T47D (cell line): ENCODE measurements at regions not wholly inside any gene's neighbourhood (a gene's known extent, or its start where the extent isn't known, plus 50 kb on each side); places are given as distances from the start of the nearest gene placed in this dataset.

Experiments used
- DNase-seq, 2 experiments: peaks; one replicate each; pipeline versions ENCODE4 v3.0.0 to v3.0.0-alpha.2; 2011 to 2012; ENCODE audit warnings: low read depth in 1 of 2, low spot score in 1 of 2
- JUND ChIP-seq: IDR thresholded peaks from 2 replicates; pipeline ENCODE4 v1.6.1; 2012; ENCODE audit warnings: low read depth
- in situ Hi-C: cut with HindIII; loops from 2 replicates; pipeline ENCODE4 v1.10.0; 2016; ENCODE audit warnings: low sequenced_read_pairs, low pct_unique_long_range_greater_than_20kb

DNA sequence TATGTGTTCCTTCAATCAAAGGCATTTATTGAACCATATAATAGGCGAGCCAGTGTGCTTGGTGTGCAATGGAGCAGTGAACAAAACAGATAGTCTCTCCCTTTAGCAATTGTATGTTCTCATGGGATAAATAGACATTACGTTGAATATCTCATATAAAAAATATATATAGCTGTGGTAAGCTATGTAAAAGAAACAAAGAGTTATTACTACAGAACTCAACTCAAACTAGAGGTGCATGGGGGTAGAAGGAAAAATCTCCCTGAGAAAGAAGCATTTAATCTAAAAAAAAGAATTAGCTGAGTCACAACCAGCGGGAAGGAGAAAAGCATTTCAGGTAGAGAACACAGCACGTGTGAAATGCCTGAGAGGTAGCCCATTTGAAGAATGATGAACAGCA lies 919.3 kb downstream of the CDH11 start:
- DNase-seq, result no peak
- in situ Hi-C loops, result no loop called here
- no peak for TF ChIP-seq JUND

DNA sequence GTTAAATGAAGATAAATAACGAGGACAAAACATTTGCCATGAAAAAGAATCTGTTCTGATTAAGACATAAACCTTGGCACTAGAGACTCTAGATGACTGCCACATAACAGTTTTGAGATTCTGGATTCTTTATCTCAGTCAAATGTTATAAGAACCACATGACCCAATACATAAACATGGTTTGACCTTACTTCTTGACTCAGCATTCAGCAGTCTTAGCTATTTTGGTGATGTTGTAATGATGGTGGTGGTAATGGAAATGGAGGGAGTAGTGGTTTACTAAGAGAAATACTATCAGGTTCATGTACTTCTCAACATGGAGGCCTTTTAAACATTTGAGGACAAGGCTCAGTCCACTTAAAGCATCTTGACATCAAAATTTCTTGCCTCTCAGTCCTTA lies 925.4 kb downstream of the CDH11 start:
- DNase-seq, result no peak
- in situ Hi-C loops, result no loop called here
- TF ChIP-seq JUND, result no peak

DNA sequence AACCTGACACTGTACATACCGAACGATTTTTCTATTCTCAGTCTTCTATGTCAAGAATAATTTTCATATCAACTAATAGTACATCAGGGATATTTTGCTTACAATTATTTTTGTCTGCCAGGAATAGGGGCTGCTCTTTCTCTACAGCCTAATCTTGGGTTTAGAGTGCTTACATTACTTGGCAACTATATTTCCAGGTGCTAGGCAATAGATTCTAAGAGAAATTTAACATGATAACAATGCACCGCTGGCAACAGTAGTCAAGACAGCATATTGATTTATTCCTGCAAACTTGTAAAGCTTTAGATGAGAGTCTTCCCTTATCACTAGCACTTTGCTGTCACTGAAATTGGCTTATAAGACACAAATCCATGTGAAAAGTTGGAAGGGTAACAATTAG lies 935.9 kb downstream of the CDH11 start:
- no peak for DNase-seq
- TF ChIP-seq JUND, result no peak
- in situ Hi-C loops, result no loop called here

DNA sequence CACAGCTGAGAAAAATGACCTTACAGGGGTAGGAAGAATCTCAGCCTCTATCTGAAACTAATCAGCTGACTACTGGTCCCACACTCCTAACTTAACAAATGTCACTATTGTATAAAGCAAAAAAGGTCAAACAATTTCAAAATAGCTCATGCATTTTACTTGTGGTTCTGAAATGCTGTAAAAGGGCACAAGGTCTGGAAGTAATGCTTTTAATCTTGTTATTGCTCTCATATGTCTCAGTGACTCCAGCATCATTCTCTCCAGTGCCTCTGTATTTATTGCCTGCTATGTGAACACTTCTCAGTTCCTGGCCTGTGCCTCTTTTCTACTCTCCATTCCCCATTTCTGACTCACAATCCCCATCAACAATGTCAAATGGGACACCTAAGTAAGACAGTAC lies 937.7 kb downstream of the CDH11 start:
- DNase-seq, result no peak
- no peak for TF ChIP-seq JUND
- in situ Hi-C loops, result no loop called here

DNA sequence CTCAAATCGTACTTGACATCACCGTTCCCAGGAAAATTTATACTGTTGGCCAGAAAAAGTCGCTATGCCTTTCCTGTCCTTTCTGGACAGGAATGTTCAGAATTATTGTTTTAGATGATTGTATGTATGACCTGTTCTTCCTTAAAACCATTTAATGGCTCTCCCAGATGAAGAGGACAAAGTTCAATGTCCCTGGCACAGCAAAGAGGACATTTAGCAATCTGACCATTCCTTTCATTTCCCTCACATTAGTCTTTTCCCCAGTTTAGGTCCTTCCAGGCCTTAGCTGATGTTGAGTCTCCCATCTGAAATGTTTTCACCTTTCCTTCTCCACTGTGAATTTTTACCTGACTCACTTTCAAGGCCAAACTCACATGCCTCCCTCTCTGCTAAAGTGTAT lies 938.9 kb downstream of the CDH11 start:
- TF ChIP-seq JUND, result no peak
- DNase-seq, result no peak
- in situ Hi-C loops, result no loop called here

DNA sequence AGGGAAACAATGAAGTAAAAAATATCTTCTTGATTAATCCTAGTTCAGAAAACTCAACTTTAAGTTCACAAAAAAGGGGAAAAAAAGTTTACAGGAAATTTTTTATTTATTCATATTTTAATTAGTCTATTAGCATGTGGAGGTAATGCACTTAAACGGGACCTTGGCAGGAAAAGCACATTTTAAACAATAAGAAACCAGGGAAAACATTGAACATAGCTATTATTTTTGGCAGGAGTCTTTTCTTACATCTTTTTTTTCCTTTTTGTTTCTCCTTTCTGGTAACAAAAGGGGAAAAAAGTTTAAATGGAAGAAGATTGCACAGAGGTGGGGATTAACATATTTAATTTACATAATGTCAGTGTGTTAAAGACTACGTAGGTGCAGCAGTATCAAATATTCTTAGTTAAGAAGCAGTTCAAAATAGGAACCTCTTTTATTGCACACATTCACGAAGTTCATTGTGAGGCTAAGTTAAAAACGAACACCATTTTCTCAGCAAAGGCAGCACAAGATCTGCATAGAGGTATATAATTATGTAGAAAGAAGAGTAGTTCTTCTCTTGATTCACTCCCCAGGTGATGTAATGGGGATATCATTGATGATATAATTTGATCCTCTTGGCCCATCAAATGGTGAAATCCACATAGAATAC lies 940.5 kb downstream of the CDH11 start:
- no peak for TF ChIP-seq JUND
- in situ Hi-C loops, result no loop called here
- no peak for DNase-seq

DNA sequence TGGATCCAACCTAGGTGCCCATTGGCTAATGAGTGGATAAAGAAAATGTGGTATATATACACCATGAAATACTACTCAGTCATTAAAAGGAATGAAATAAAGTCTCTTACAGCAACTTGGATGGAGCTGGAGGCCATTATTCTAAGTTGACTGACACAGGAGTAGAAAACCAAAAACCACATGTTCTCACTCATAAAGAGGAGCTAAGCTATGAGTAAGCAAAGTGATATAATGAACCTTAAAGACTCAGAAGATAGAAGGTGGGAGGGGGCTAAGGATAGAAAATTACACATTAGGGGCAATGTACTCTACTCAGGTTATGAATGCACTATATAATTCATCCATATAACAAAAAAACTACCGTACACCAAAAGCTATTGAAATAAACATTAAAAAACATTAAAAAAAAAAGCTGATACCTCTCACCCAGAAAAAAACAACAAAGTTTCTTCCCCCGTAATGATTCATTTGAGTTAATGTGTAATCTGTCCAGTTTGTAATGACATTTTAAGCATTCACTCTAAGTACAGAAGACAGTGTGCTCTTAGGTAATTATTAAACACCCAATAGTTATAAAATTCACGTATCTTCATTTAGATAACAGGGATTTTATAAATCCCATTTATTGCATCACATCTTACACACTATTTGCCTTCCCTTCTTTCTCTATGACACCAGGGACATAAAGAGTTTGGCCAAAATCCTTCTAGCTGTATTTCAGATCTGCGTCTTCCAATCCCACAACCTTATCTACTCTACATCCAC lies 941.5 kb downstream of the CDH11 start:
- in situ Hi-C loops, result no loop called here
- no peak for DNase-seq
- TF ChIP-seq JUND, result no peak

DNA sequence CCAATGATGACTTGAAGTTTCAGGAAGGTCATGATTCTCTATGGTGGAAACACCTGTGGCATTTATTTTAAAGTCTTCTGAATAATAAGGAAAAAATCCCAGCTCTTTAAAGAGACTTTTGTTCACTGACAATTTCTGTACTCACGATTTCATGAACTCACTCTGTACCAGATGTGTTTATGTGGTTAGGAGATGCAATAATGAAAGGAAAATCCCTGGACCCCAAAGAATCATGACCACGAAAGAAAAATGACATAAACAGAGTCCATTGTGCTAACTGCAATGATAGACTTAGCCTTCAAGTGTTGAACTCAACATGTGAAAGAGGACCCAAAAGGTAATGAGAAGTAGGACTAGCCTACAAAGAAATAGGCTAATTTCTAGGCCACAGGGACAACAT lies 947.5 kb downstream of the CDH11 start:
- no peak for TF ChIP-seq JUND
- in situ Hi-C loops, result no loop called here
- no peak for DNase-seq

DNA sequence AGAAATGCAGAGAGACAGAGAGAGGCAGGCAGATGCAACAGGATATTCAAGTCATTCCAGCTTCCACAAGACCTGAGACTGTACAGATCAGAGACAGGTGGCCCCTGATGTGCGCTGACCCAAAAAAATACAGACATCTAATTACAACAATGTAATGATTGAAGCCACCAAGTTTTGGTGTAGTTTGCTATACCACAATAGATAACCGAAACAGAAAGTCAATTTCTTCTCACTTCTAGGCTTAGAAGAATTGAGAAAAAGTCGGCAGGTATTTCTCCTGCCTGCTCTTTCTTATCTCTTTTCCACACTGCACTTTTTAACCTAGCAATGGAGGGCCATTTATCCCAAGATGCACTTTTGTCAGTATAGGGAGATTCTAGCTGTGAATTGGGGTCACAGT lies 949.2 kb downstream of the CDH11 start:
- no peak for DNase-seq
- TF ChIP-seq JUND, result no peak
- in situ Hi-C loops, result no loop called here

DNA sequence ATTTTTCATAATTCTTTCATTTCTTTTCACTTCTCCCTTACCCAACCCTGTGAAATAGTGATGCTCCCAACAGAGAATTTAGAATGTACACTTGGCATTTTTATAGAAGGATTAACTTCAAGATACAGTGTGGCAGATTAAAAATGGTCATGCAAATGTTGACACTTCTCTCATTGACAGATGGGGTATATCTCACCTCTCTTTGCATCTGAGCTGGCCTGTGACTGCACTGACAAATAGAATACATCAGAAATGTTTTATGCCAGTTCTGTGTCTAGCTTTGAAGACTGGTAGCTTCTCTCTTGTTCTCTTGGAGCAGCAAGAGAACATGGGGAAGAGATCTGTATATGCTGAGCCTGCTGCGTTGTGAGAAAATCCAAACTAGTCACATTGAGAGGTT lies 949.6 kb downstream of the CDH11 start:
- in situ Hi-C loops, result no loop called here
- DNase-seq, result no peak
- TF ChIP-seq JUND, result no peak

DNA sequence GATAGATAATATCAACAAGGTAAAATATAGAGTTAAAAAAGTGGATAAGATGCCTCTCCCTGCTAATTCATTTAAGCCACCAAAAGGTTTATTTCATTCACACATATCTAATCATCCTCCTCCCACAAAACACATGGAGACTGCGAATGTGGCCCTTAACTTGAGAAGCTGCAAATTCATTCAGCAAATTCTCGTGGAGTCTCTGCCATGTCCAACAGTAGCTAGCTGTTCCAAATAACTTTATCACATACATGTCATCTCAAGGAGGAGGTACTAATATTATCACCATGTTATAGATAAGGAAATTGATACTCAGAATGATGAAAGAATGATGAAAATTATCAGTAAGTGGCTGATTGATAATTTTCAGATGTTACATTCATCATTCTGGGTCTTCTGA lies 950.2 kb downstream of the CDH11 start:
- in situ Hi-C loops, result no loop called here
- no peak for DNase-seq
- no peak for TF ChIP-seq JUND

DNA sequence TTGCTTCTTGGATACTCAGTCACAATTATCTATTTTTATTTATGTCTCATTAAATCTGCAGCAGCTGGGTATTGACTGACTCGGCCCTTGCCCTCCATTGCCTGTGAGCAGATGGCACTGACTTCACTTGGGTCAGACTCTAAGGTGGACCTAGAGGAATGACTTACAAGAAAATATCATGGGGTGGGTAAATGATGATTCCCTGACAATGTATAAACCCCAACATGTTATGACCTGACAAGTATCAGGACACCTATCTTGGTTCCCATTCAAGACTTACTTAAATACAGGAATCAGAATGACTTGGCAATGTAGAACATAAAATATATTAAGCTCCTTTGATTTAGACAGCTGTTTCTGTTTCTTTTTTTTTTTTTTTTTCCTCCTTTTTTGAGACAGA lies 953.5 kb downstream of the CDH11 start:
- DNase-seq, result no peak
- no peak for TF ChIP-seq JUND
- in situ Hi-C loops, result no loop called here

DNA sequence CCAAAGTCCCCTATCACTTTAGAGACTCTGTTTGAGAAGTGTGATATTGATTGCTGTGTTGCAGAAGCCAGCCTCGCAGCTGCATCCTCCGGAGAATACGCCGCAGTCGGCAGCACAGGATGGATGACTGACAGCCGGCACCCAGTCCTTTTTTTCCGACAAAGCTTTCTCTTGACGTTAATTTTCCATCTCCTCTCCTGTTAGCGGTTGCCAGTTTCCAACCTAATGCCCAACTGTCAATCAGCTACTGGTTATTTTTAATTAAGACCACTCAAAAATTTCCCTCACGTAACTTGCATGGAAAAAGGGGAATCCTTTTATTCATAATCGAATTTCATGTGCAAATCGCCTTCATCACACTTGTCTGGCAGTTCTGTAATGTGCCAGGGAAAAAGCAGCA lies 953.9 kb downstream of the CDH11 start:
- no peak for DNase-seq
- TF ChIP-seq JUND, result no peak
- in situ Hi-C loops, result no loop called here

DNA sequence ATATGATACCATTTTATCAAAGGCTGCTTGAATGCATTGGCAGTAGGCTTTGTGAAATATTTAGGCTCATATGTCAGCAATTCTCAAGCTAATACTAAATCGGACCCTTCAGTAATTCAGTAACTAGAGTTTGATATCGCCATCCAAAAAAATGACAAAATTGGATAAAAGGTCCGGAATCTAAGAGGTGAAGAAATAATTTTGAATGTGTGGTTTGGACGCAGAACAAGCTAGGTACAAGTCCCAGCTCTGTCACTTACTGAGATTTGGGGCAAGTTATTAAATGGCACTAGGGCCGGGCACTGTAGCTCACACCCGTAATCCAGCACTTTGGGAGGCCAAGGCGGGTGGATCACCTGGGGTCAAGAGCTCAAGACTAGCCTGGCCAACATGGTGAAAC lies 956.5 kb downstream of the CDH11 start:
- in situ Hi-C loops, result no loop called here
- no peak for TF ChIP-seq JUND
- DNase-seq, result no peak
